ENCODE measurements at regions not wholly inside any gene's neighbourhood (a gene's known extent, or its start where the extent isn't known, plus 50 kb on each side); places are given as distances from the start of the nearest gene placed in this dataset.

DNA sequence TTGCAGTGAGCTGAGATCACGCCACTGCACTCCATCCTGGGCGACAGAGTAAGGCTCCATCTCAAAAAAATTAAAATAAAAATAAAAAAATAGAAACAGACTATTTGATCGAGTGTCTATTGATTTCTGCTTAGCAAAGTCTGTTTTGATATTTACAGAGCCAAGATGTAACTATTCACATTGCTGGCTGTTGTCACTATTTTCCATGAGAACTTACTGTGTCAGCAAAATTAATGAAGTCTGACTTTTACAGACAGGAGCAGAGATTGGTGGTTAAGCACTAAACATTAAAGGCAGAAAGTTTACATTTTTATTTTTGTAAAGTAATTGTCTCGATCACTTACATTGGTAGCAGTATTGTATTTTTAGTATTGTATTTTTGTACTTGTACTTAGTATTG lies 85.0 kb upstream of the CCDC28A start:
- no peak for TF ChIP-seq POLR2A (IDR thresholded peaks at IDR 0.05)
- TF ChIP-seq, protein P1, sequence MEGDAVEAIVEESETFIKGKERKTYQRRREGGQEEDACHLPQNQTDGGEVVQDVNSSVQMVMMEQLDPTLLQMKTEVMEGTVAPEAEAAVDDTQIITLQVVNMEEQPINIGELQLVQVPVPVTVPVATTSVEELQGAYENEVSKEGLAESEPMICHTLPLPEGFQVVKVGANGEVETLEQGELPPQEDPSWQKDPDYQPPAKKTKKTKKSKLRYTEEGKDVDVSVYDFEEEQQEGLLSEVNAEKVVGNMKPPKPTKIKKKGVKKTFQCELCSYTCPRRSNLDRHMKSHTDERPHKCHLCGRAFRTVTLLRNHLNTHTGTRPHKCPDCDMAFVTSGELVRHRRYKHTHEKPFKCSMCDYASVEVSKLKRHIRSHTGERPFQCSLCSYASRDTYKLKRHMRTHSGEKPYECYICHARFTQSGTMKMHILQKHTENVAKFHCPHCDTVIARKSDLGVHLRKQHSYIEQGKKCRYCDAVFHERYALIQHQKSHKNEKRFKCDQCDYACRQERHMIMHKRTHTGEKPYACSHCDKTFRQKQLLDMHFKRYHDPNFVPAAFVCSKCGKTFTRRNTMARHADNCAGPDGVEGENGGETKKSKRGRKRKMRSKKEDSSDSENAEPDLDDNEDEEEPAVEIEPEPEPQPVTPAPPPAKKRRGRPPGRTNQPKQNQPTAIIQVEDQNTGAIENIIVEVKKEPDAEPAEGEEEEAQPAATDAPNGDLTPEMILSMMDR (IDR thresholded peaks at IDR 0.05) = no peak
- Histone ChIP-seq H3K36me3 (no peaks in the 10 kb centered on the region), H3K4me3 (no peak overlapping the region), H3K9me3 (no peaks in the 10 kb centered on the region), H3K27ac (no peak overlapping the region), H3K27me3 (no peaks in the 10 kb centered on the region), H3K4me1 (peaks cover 0 to 3% (median 0%) of the 10 kb centered on the region in 4 donors)
- DNase-seq = no peak

DNA sequence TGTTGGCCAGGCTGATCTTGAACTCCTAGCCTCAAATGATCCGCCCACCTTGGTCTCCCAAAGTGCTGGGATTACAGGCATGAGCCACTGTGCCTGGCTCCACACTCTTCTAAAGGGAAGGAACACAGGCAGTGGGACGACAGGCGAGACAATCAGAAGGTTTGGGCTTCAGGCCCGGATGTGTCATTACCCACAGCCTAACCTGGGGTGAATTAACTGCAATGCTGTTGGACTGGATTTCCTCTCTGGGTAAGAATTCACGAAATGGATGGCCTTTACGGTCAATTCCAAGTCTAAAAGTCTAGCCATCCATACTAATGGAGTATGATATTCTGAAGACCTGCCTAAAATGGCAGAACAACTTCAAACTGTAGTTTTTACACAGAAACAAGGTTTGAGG lies 83.7 kb upstream of the CCDC28A start:
- Histone ChIP-seq H3K4me1 (peaks cover 0 to 7% (median 0%) of the 10 kb centered on the region in 4 donors), H3K4me3 (no peak overlapping the region), H3K27ac (no peak overlapping the region), H3K27me3 (no peaks in the 10 kb centered on the region), H3K36me3 (no peaks in the 10 kb centered on the region), H3K9me3 (no peaks in the 10 kb centered on the region)
- no peak for TF ChIP-seq POLR2A (IDR thresholded peaks at IDR 0.05)
- TF ChIP-seq, protein P1 (IDR thresholded peaks at IDR 0.05) = no peak
- no peak for DNase-seq

DNA sequence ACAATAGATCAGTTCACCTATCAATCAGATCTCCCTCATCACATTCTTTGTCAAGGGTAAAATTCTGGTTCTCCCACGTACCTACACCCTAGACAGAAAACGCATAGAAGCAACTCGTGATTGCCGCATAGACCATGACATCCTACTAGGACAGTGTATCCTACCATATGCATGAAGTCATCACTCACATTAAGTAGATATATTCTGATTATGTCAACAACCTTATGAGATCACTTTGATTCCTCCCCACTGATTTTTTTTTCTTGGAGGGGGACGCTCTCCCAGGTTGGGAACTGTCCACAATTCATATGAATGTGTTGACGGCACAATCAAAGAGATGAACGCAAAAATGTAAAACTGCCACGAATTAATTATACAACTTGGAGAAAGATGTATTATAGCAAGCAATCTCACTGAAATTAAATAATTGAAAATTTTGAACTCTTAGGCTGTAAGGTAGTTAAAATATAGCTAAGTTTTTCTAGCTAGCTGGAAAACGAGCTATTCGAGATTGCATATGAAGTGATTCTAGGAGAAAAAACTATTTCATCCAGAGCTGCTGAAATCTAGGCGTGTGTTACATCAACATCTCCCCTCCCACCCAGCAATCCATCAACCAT lies 82.5 kb upstream of the CCDC28A start:
- Histone ChIP-seq H3K36me3 (no peaks in the 10 kb centered on the region), H3K9me3 (no peaks in the 10 kb centered on the region), H3K4me1 (peaks cover 0 to 7% (median 0%) of the 10 kb centered on the region in 4 donors), H3K27ac (no peak overlapping the region), H3K4me3 (peak overlapping the region in 3 of 4 donors; percentile 79 to 97 (median 92)), H3K27me3 (no peaks in the 10 kb centered on the region)
- DNase-seq = no peak
- TF ChIP-seq, protein P1 (IDR thresholded peaks at IDR 0.05) = no peak
- TF ChIP-seq POLR2A (IDR thresholded peaks at IDR 0.05) = no peak

DNA sequence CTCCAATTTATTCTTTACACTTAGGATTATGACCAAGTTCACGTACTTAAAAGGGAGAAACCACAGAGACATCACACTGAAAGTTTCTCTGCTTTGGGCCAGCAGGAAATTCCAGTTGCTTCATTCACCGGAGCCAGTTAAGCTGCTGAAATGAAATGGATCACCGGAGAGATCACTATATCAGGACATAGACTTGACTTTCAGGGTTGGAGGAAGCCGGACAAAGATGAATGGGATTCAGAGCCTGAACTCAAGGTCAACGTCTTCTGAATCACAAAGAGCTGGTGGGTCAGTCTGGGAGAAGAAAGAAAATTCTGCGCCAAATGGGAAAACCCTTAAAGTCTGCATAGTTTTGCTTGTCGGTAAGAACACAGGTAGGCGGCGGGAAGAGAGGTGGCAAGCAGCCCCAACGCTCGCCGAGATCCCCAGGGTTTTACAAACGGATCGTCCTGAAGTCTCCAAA lies 81.9 kb upstream of the CCDC28A start:
- H3K27ac ChIP-seq = peak overlapping the region in 3 of 4 donors; percentile 67 to 89 (median 73)
- peaks cover 0 to 7% (median 0%) of the 10 kb centered on the region in 4 donors for H3K4me1 ChIP-seq
- H3K36me3 ChIP-seq = no peaks in the 10 kb centered on the region
- no peaks in the 10 kb centered on the region for H3K9me3 ChIP-seq
- H3K4me3 ChIP-seq = peak overlapping the region; percentile 68 to 97 (median 86)
- H3K27me3 ChIP-seq = no peaks in the 10 kb centered on the region
- TF ChIP-seq, protein P1 (IDR thresholded peaks at IDR 0.05) = peak in 1 of 6 experiments; percentile 4
- TF ChIP-seq POLR2A (IDR thresholded peaks at IDR 0.05) = no peak
- DNase-seq = peak in 1 of 3 donors; percentile 22

DNA sequence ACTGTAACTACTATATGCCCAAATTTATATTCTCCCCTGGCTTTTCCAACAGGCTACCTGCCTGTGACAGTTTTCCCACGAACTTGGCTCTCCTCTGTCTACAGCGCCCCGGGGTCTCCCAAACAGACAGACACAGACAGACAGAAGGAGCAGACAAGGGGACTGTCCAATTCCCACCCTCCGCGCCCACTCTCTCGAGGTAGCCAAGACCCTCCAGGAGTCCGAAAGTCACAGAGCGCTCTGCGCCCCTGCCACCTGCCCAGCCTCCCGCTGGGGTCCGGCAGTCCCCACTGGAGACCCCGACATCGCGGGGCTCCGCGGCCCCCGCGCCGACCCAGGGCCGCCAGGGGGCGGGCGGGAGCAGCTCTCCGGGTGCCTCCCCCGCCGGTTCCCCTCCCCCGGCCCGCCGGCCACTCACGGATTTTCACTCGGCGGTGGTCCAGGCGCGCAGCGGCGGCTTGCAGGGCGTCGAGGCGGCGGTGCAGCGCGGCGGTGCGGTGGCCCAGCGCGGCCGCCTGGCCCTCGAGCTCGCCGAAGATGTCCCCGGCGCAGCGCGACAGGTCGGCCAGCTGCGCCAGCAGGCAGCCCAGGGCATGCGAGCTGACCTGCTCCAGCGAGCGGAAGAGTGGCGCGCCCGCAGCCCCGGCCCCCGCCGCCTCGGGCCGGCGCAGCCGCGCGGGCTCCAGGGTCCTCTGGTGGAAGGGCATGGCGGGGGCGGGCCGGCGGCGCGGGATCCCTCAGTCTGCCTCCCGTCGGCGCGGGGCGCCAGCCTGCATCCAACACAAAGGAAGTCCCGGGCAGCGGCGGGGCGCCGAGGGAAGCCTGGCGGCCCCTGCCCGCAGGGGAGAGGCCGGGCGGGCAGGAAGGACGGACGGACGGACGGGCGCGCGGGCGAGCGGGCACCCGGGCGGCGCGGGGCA lies 81.3 kb upstream of the CCDC28A start:
- H3K4me1 ChIP-seq = peaks cover 0 to 7% (median 0%) of the 10 kb centered on the region in 4 donors
- H3K9me3 ChIP-seq = no peaks in the 10 kb centered on the region
- TF ChIP-seq, protein P1 (IDR thresholded peaks at IDR 0.05) = peak; percentile 29 to 80 (median 76)
- no peak for TF ChIP-seq POLR2A (IDR thresholded peaks at IDR 0.05)
- H3K4me3 ChIP-seq = peak overlapping the region; percentile 68 to 97 (median 86)
- H3K27ac ChIP-seq = peak overlapping the region; percentile 65 to 89 (median 70)
- no peaks in the 10 kb centered on the region for H3K36me3 ChIP-seq
- no peaks in the 10 kb centered on the region for H3K27me3 ChIP-seq
- DNase-seq = peak; percentile 46 to 81 (median 79)
